ENCODE measurements at regions not wholly inside any gene's neighbourhood (a gene's known extent, or its start where the extent isn't known, plus 50 kb on each side); places are given as distances from the start of the nearest gene placed in this dataset.

DNA sequence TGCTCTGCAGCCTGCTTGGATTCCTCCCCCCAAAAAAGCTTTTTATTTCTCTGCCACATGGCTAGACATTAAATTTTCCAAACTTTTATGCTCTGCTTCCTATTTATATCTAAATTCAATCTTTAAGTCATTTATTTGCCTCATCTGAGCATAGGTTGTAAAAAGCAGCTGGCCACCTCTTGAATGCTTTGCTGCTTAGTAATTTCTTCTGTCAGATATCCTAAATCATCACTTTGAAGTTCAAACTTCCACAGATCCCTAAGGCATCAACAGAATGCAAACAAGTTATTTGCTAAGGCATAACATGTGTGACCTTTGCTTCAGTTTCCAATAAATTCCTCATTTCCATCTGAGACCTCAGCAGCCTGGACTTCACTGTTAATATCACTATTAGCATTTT lies 209.6 kb downstream of the FSCB start:
- no peaks in the 10 kb centered on the region for H3K4me1 Mint-ChIP-seq (ENCODE audit: low read depth)
- ATAC-seq (no peak), DNase-seq (no peak)
- no peaks in the 10 kb centered on the region for H3K36me3 Mint-ChIP-seq (ENCODE audit: insufficient read depth)
- peaks cover 19% of the 10 kb centered on the region for H3K9me3 Mint-ChIP-seq
- H3K4me3 Mint-ChIP-seq = no peak overlapping the region
- H3K27me3 Mint-ChIP-seq (ENCODE audit: low read depth) = no peaks in the 10 kb centered on the region

DNA sequence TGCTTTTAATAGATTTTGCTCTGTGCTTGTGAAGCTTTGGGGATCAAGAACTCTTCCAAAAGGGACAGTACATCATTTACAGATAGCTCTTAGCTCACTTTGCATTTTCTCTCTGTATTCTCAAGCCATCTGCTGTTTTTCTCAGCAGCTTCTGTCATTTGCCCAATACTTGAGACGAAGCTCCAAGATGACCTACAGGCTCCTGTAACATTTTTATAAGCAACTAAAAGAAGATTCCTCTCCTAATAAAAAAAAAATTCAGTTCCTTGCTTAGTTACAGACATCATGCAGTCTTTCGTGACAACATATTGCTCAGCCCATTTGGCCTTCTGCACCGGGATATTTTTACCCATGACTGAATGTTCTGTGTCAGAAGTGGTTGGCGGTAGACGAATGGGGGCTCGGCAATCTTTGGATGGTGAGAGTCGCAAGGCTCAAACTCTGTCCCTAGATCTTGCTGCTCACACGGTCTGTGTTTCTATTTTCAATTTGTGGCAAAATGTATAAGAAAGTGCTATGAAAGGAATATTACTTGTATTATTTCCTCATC lies 215.6 kb downstream of the FSCB start:
- H3K4me3 Mint-ChIP-seq = no peak overlapping the region
- no peaks in the 10 kb centered on the region for H3K36me3 Mint-ChIP-seq (ENCODE audit: insufficient read depth)
- ATAC-seq (no peak), DNase-seq (no peak)
- H3K9me3 Mint-ChIP-seq = peaks cover 8% of the 10 kb centered on the region
- no peaks in the 10 kb centered on the region for H3K4me1 Mint-ChIP-seq (ENCODE audit: low read depth)
- H3K27me3 Mint-ChIP-seq (ENCODE audit: low read depth) = no peaks in the 10 kb centered on the region

- no peak for DNase-seq
- Mint-ChIP-seq H3K27me3 (ENCODE audit: low read depth) (no peaks in the 10 kb centered on the region), H3K9me3 (no peaks in the 10 kb centered on the region), H3K36me3 (ENCODE audit: insufficient read depth) (no peaks in the 10 kb centered on the region), H3K4me1 (ENCODE audit: low read depth) (no peaks in the 10 kb centered on the region), H3K4me3 (no peak overlapping the region)
- no peak for ATAC-seq
These were observed 219.2 kb downstream of the FSCB start for GRCh38 chr14:44287858-44288257.

DNA sequence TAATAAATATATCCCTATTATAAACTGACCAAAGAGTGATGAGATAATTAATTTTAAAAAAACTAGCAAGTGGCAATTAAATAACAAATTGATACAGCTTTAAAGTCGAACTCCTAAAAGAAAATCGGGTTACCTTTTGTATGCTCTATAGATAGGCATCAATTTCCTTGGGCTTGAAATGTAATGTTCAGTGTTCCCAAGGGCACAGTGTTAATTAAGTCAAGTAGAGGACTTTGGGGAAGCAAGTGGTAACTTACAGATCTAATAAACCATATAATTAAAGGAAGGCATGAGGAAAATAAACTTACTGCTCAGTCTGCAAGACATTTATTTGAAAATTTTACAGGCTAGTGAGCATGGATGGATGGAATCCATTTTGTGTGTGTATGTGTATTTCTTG lies 220.9 kb downstream of the FSCB start:
- ATAC-seq = no peak
- H3K4me1 Mint-ChIP-seq (ENCODE audit: low read depth) = no peaks in the 10 kb centered on the region
- H3K9me3 Mint-ChIP-seq = peaks cover 4% of the 10 kb centered on the region
- no peak overlapping the region for H3K4me3 Mint-ChIP-seq
- no peak for DNase-seq
- no peaks in the 10 kb centered on the region for H3K27me3 Mint-ChIP-seq (ENCODE audit: low read depth)
- no peaks in the 10 kb centered on the region for H3K36me3 Mint-ChIP-seq (ENCODE audit: insufficient read depth)

DNA sequence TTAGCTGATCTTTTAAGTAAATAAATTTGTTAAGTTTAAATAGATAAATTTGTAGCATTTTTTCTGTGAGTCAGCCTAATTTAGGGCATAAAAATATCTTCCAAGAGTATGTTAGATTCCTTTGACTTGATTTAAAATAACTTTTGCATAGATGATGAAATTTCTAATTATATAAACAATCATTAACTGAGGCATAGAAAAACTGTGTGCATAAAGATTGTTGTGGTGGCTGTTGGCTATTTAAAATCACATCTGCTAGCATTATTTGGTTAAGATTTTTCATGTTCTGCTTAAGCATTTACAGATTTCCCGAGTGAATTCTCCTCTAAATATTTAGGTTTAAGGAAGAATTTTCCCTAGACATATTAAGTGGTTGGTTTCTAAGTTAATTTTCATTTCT lies 223.2 kb downstream of the FSCB start:
- Mint-ChIP-seq H3K4me3 (no peak overlapping the region), H3K4me1 (ENCODE audit: low read depth) (no peaks in the 10 kb centered on the region), H3K27me3 (ENCODE audit: low read depth) (no peaks in the 10 kb centered on the region), H3K9me3 (peaks cover 4% of the 10 kb centered on the region), H3K36me3 (ENCODE audit: insufficient read depth) (no peaks in the 10 kb centered on the region)
- DNase-seq (no peak), ATAC-seq (no peak)

DNA sequence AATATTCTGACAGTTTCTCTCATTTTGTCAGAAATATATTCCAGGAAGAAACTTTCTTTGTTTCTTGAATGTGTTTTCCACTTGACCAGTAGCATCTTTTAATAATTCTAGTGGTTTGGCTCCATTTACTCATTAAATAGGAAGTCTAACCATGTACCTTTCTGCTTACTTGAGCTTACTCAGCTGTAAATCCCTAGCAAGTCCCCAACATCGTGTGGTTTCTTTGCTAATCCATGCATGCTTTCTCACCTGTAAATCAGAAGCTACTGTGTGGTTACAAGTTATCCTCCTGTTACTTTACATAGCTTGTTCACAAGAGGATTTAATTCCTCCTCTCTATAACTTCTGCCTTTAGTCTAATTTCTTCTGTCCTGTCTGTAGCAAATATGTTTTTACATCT lies 227.7 kb downstream of the FSCB start:
- Mint-ChIP-seq H3K9me3 (peaks cover 4% of the 10 kb centered on the region), H3K36me3 (ENCODE audit: insufficient read depth) (no peaks in the 10 kb centered on the region), H3K4me3 (no peak overlapping the region), H3K4me1 (ENCODE audit: low read depth) (no peaks in the 10 kb centered on the region), H3K27me3 (ENCODE audit: low read depth) (no peaks in the 10 kb centered on the region)
- DNase-seq (no peak), ATAC-seq (no peak)

DNA sequence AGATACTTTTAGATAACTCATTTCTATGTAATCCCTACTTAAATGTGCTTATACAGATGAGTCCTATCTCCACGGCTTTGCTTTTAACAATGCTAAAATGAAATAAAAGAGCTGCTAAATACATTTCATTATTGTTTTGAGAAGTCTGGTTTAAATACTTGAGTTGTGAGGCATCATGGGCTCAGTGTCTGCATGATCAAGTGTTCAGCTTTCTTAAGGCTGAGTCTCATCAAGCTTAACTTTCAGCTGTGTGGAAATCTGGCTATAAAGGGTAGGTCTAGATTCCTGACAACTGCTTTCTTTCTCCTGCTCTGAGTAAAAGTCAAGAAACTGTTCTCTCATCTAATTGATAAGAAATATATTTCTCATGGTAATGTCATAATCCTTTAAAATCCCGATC lies 235.4 kb downstream of the FSCB start:
- no peak overlapping the region for H3K4me3 Mint-ChIP-seq
- H3K36me3 Mint-ChIP-seq (ENCODE audit: insufficient read depth) = no peaks in the 10 kb centered on the region
- H3K4me1 Mint-ChIP-seq (ENCODE audit: low read depth) = no peaks in the 10 kb centered on the region
- no peak for DNase-seq
- H3K27me3 Mint-ChIP-seq (ENCODE audit: low read depth) = no peaks in the 10 kb centered on the region
- ATAC-seq = no peak
- peaks cover 11% of the 10 kb centered on the region for H3K9me3 Mint-ChIP-seq

DNA sequence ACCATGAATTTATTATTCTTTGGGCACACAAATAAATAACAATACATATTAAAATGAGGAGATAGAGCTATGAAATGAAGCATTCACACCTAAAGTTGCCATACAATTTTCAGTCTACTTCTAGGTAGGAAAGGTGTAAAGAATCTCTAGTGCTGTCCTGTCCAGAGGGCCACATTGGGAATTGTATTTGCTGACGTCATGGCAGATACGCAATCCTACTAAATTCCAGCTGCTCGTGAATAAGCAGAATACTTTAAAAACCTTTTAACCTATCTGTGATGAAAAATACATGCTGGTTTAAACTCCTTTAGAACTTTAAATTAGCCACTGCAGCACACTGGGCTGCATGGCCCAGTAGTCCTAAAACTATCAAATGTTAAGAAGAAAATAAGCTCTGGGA lies 236.1 kb downstream of the FSCB start:
- Mint-ChIP-seq H3K9me3 (peaks cover 11% of the 10 kb centered on the region), H3K36me3 (ENCODE audit: insufficient read depth) (no peaks in the 10 kb centered on the region), H3K27me3 (ENCODE audit: low read depth) (no peaks in the 10 kb centered on the region), H3K4me3 (no peak overlapping the region), H3K4me1 (ENCODE audit: low read depth) (no peaks in the 10 kb centered on the region)
- DNase-seq (no peak), ATAC-seq (no peak)

GRCh38 chr14:44265246-44265645 lies 241.8 kb downstream of the FSCB start:
- Mint-ChIP-seq H3K27me3 (ENCODE audit: low read depth) (no peaks in the 10 kb centered on the region), H3K36me3 (ENCODE audit: insufficient read depth) (no peaks in the 10 kb centered on the region), H3K4me1 (ENCODE audit: low read depth) (no peaks in the 10 kb centered on the region), H3K9me3 (peaks cover 32% of the 10 kb centered on the region), H3K4me3 (no peak overlapping the region)
- no peak for ATAC-seq
- DNase-seq = no peak

DNA sequence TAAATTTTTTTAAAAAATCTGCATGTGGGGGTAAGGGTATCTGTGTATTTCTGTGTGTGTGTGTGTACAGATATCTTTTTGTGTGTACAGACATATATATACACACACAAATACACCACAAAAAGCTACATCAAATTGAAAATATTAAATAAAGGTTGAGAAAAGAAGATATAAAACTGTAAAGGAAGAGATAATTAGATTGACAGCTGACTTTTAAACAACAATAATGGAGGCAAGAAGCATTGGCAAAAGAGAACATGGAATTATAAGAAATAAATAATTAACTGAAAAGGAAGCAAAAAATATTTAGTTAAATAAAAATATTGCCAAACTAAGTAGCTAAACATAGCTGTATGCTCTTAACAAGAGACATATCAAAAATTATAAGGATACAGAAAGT lies 291.4 kb downstream of the FSCB start:
- ATAC-seq (no peak), DNase-seq (no peak)
- H3K27me3 Mint-ChIP-seq (ENCODE audit: low read depth) = no peaks in the 10 kb centered on the region
- no peaks in the 10 kb centered on the region for H3K36me3 Mint-ChIP-seq (ENCODE audit: insufficient read depth)
- H3K4me3 Mint-ChIP-seq = no peak overlapping the region
- peaks cover 9% of the 10 kb centered on the region for H3K9me3 Mint-ChIP-seq
- H3K4me1 Mint-ChIP-seq (ENCODE audit: low read depth) = no peaks in the 10 kb centered on the region

DNA sequence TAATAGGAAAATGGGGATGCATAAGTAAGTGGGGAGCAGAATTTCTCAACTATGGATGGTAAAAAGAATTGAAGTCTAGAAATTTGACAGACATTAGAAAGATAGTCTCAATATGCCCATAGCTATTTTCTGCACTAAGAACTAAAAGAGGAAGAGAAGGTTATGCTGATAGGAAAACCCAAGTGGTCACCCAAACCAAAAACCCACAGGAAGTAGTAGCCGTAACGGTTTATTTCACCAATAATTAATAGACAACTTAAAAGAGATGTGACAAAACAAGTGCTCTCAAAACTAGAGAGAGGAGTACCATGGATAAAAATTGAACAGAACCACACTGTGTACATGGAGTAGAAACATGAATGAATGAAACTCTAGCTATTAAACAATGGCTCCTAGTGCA lies 295.4 kb downstream of the FSCB start:
- Mint-ChIP-seq H3K36me3 (ENCODE audit: insufficient read depth) (no peaks in the 10 kb centered on the region), H3K4me1 (ENCODE audit: low read depth) (no peaks in the 10 kb centered on the region), H3K9me3 (peaks cover 9% of the 10 kb centered on the region), H3K27me3 (ENCODE audit: low read depth) (no peaks in the 10 kb centered on the region), H3K4me3 (no peak overlapping the region)
- DNase-seq = no peak
- no peak for ATAC-seq

DNA sequence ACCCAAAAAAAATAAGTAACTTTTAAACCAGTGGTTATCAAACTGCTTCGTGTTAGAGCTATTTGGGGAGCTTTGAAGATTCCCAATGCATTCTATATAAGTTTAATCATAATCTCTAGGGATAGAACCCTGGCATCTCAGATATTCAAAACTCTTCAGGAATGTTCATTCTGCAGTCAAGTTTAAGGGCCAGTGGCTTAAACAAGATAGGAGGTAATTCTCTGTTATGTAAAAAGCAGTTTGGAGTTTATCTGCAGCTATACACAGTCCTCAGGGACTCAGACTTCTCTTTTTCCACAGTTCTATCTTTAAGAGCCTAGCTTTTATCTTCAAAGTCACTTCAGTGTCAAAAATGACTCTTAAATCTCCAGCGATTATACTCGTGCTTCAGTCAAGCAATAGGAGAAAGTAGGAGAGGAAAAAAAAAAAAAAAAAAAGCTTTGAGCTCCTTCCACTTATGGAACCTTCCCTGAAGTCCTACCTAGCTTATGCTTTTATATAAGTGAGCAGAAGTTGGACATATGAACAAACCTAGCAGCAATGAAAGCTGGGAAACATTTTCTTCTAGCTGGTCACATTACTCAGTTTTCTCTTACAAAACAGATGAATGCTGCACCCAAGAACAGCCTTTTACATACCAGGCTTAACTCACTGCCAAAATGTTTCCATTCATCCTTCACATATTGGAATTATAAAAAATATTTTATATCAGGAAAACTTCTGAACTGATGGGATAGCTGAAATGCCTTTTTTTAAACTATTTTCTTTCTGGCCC lies 302.8 kb downstream of the FSCB start:
- no peak overlapping the region for H3K4me3 Mint-ChIP-seq
- peaks cover 6% of the 10 kb centered on the region for H3K9me3 Mint-ChIP-seq
- H3K36me3 Mint-ChIP-seq (ENCODE audit: insufficient read depth) = no peaks in the 10 kb centered on the region
- ATAC-seq (no peak), DNase-seq (no peak)
- H3K4me1 Mint-ChIP-seq (ENCODE audit: low read depth) = no peaks in the 10 kb centered on the region
- H3K27me3 Mint-ChIP-seq (ENCODE audit: low read depth) = no peaks in the 10 kb centered on the region

- ATAC-seq = no peak
- Mint-ChIP-seq H3K36me3 (ENCODE audit: insufficient read depth) (no peaks in the 10 kb centered on the region), H3K4me1 (ENCODE audit: low read depth) (no peaks in the 10 kb centered on the region), H3K4me3 (no peak overlapping the region), H3K27me3 (ENCODE audit: low read depth) (no peaks in the 10 kb centered on the region), H3K9me3 (peaks cover 10% of the 10 kb centered on the region)
- DNase-seq = no peak
These were observed 326.1 kb downstream of the FSCB start for GRCh38 chr14:44180975-44181374.

DNA sequence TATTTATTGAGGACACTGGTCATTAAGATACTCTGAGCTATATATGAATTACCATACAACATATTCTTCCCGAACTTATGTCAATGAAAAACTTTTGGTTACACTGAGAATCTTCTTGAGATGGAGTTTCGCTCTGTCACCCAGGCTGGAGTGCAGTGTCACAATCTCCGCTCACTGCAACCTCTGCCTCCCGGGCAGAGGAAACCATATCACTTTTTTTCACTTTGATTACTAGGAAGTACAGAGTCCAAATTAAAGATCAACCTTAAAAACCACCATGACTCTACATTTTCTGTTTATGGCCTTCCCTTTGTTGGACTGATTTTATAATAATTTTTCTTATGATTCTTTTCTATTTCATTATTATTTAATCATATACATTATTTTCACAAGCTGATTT lies 336.5 kb downstream of the FSCB start:
- no peaks in the 10 kb centered on the region for H3K4me1 Mint-ChIP-seq (ENCODE audit: low read depth)
- no peaks in the 10 kb centered on the region for H3K27me3 Mint-ChIP-seq (ENCODE audit: low read depth)
- DNase-seq (no peak), ATAC-seq (no peak)
- no peak overlapping the region for H3K4me3 Mint-ChIP-seq
- no peaks in the 10 kb centered on the region for H3K36me3 Mint-ChIP-seq (ENCODE audit: insufficient read depth)
- H3K9me3 Mint-ChIP-seq = peaks cover 13% of the 10 kb centered on the region

DNA sequence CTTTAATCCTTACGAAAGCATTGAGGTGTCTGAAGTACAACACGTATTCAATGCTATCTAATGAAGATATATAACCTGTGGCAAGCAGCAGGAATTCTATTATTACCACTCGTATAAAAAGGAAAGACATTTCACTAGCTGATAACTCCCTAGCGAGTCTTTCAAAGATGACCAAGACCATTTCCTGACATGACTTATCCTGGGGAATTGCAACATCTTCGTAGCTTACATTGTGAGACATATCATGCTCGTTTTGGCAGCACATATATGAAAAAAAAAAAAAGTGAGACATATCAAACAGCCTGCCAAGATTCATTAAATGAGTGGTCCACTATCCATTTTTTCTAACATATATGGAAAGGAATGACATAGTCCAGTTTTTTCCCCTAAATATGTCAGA lies 337.0 kb downstream of the FSCB start:
- H3K4me3 Mint-ChIP-seq = no peak overlapping the region
- peaks cover 13% of the 10 kb centered on the region for H3K9me3 Mint-ChIP-seq
- H3K4me1 Mint-ChIP-seq (ENCODE audit: low read depth) = no peaks in the 10 kb centered on the region
- H3K36me3 Mint-ChIP-seq (ENCODE audit: insufficient read depth) = no peaks in the 10 kb centered on the region
- H3K27me3 Mint-ChIP-seq (ENCODE audit: low read depth) = no peaks in the 10 kb centered on the region
- DNase-seq (no peak), ATAC-seq (no peak)
